Vagina (tissue), 2 donors: ENCODE measurements at regions not wholly inside any gene's neighbourhood (a gene's known extent, or its start where the extent isn't known, plus 50 kb on each side); places are given as distances from the start of the nearest gene placed in this dataset.

Experiments used
- CTCF ChIP-seq, 3 experiments: fragments of 450-650 bp in 2 of 3; fragments of 200-600 bp in 1 of 3; sonication (generic) in 1 of 3; IDR thresholded peaks; one replicate each; pipeline ENCODE4 v1.5.1; 2017 to 2019; ENCODE audit warnings: antibody characterized with exemption in 3 of 3, mild to moderate bottlenecking in 2 of 3, moderate library complexity in 2 of 3
- POLR2A ChIP-seq, 2 donors: fragments of 450-650 bp; IDR thresholded peaks; one replicate each; pipeline ENCODE4 v1.6.1; 2017; ENCODE audit warnings: antibody characterized with exemption in 2 of 2, mild to moderate bottlenecking in 2 of 2, moderate library complexity in 2 of 2

GRCh38 chr2:191508738-191509137, 169.2 kb upstream of the NABP1 start:
- no peak for TF ChIP-seq CTCF (IDR thresholded peaks at IDR 0.05)
- no peak for TF ChIP-seq POLR2A (IDR thresholded peaks at IDR 0.05)
